ENCODE measurements at regions not wholly inside any gene's neighbourhood (a gene's known extent, or its start where the extent isn't known, plus 50 kb on each side); places are given as distances from the start of the nearest gene placed in this dataset.

DNA sequence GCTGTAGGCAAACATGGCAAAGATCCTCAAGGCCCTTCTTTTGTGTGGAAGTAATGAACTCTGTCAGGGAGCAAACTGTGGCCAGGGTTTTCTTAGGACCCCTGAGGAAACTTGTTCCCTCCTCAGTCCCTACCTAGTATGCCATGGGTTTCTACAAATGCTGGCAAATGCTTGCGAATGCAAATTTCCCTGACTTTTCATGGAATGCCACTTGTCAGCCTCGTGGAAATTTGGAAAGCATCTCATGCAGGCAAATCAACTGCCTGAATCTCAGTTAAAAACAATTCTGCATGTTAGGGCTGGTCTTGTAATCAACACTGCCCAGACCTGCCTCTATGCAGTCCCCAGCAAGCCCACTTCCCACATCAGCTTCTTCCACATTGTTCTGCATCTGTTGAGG, 334.9 kb upstream of the AJAP1 start:
- TF ChIP-seq POLR2A (IDR thresholded peaks at IDR 0.05; ENCODE audit: low read length) (no peak), GATA1 (IDR thresholded peaks at IDR 0.05; ENCODE audit: low read depth, low read length) (no peak)

Data from erythroblast (primary cell).